Neural crest cell (in vitro differentiated cells): ENCODE measurements at regions not wholly inside any gene's neighbourhood (a gene's known extent, or its start where the extent isn't known, plus 50 kb on each side); places are given as distances from the start of the nearest gene placed in this dataset.

Experiments used
- DNase-seq: peaks from one replicate; pipeline ENCODE4 v3.0.0; 2021; ENCODE audit warnings: low read depth, mixed read lengths, low spot score
- H3K27ac Mint-ChIP-seq: one replicate; pipeline ENCODE4 v1.8.0; 2021; ENCODE audit warnings: mild to moderate bottlenecking, mixed read lengths; ENCODE audit not compliant: unreplicated experiment
- H3K27me3 Mint-ChIP-seq: 2 replicates; pipeline ENCODE4 v1.8.0; 2021; ENCODE audit warnings: low read depth, mild to moderate bottlenecking, mixed read lengths
- H3K36me3 Mint-ChIP-seq: 2 replicates; pipeline ENCODE4 v1.8.0; 2021; ENCODE audit warnings: low read depth, mild to moderate bottlenecking, mixed read lengths
- H3K4me1 Mint-ChIP-seq: 2 replicates; pipeline ENCODE4 v1.8.0; 2021; ENCODE audit warnings: mixed read lengths
- H3K4me3 Mint-ChIP-seq: one replicate; pipeline ENCODE4 v1.8.0; 2021; ENCODE audit warnings: mild to moderate bottlenecking, mixed read lengths
- H3K9me3 Mint-ChIP-seq: 2 replicates; pipeline ENCODE4 v1.8.0; 2021; ENCODE audit warnings: mixed read lengths
- TF ChIP-seq, protein P1 (sequence below): fragments of 200-600 bp; sonication (generic); conservative IDR thresholded peaks from 2 replicates; pipeline ENCODE4 v1.5.0; 2021; ENCODE audit warnings: antibody characterized with exemption, mild to moderate bottlenecking

DNA sequence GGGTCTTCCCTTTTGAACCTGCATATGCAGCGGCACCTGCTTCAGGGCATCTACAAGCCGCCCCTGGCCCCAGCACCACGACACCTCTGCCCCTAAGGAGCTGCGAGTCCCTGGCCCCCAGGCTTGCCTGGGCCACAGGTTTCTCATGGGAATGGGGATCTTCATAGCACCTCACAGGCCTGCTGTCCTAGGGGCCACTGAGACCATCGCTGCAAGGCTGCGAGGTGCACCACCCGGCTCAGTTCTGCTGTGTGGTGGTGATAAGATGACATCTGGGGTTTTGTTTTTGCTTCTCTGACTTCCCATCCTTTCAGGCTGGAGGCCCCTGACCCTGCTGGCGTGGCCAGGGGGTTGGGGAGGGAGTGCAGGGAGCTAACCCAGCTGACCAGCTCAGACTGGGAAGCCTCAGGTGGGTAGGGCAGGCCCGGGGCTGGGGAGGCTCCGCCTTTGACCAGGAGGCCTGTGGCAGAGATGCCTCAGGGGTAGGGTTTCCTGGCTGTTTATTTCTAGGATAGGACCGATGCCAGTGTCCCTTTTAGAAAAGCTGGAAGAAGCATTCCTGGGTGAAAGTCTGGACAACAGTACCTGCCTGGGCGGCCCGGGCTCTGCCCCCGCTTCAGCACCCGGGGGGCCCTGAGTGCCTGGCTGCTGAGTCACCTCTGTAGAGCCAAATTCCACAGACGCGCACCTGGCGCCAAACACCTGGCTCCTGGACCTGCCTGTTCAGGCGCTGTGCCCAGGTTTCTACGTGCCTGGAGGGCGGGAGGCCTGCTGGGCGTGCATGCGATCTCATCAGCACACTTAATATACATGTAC, 264.7 kb downstream of the DLL1 start:
- H3K27me3 Mint-ChIP-seq = no peaks in the 10 kb centered on the region
- no peaks in the 10 kb centered on the region for H3K9me3 Mint-ChIP-seq
- no peaks in the 10 kb centered on the region for H3K4me1 Mint-ChIP-seq
- H3K36me3 Mint-ChIP-seq = no peaks in the 10 kb centered on the region
- no peak overlapping the region for H3K27ac Mint-ChIP-seq
- TF ChIP-seq, protein P1, sequence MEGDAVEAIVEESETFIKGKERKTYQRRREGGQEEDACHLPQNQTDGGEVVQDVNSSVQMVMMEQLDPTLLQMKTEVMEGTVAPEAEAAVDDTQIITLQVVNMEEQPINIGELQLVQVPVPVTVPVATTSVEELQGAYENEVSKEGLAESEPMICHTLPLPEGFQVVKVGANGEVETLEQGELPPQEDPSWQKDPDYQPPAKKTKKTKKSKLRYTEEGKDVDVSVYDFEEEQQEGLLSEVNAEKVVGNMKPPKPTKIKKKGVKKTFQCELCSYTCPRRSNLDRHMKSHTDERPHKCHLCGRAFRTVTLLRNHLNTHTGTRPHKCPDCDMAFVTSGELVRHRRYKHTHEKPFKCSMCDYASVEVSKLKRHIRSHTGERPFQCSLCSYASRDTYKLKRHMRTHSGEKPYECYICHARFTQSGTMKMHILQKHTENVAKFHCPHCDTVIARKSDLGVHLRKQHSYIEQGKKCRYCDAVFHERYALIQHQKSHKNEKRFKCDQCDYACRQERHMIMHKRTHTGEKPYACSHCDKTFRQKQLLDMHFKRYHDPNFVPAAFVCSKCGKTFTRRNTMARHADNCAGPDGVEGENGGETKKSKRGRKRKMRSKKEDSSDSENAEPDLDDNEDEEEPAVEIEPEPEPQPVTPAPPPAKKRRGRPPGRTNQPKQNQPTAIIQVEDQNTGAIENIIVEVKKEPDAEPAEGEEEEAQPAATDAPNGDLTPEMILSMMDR = no peak
- H3K4me3 Mint-ChIP-seq = no peak overlapping the region
- DNase-seq = no peak

DNA sequence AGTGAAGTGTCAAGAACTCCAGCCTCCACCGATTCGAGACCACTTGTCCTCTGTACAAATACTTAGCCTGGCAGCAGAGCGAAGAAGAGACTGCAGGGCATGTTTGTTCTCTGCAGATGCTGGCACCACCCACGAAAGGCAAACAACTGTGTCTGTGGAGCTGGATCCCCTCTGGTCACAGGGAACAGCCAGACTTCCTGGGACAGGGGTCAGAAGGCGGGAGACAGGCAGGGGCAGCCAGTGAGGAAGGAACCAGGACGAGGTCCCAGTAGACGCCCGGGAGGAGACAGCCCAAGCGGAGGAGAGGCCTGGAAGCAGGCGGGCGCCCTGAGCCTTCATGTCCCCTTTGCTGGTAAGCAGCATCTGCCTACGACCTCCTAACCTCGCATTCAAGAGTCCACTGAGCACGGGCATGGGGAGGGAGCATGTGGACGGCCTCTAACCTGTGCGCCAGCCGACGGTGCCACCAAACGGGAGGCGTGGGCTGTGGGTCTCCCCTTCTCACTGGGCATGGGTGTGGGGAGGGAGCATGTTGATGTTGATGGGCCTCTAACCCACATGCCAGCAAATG, 265.5 kb downstream of the DLL1 start:
- peaks cover 4% of the 10 kb centered on the region for H3K27me3 Mint-ChIP-seq
- H3K36me3 Mint-ChIP-seq = no peaks in the 10 kb centered on the region
- H3K4me1 Mint-ChIP-seq = no peaks in the 10 kb centered on the region
- H3K9me3 Mint-ChIP-seq = no peaks in the 10 kb centered on the region
- H3K4me3 Mint-ChIP-seq = no peak overlapping the region
- TF ChIP-seq, protein P1 = no peak
- no peak for DNase-seq
- H3K27ac Mint-ChIP-seq = no peak overlapping the region

DNA sequence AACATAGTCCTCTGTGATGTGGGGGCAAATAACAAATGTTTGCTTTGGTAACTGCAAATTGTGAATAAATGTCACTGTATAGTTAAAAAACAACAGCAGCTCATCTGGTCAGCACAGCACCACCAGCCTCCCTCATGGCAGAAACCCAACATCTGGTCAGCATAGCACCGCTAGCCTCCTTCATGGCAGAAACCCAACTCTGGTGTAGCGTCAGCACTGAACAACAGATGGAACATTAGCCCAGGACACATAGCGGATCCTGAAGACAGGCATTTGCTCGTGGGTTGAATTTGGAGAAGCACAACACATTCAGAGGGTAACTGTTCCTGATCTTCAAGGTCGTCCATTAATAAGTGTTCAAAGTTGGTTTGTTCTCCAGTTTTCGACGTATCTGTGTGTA, 265.9 kb downstream of the DLL1 start:
- DNase-seq = no peak
- H3K4me3 Mint-ChIP-seq = no peak overlapping the region
- no peaks in the 10 kb centered on the region for H3K9me3 Mint-ChIP-seq
- no peak overlapping the region for H3K27ac Mint-ChIP-seq
- no peaks in the 10 kb centered on the region for H3K4me1 Mint-ChIP-seq
- TF ChIP-seq, protein P1 = no peak
- H3K27me3 Mint-ChIP-seq = peaks cover 4% of the 10 kb centered on the region
- no peaks in the 10 kb centered on the region for H3K36me3 Mint-ChIP-seq

DNA sequence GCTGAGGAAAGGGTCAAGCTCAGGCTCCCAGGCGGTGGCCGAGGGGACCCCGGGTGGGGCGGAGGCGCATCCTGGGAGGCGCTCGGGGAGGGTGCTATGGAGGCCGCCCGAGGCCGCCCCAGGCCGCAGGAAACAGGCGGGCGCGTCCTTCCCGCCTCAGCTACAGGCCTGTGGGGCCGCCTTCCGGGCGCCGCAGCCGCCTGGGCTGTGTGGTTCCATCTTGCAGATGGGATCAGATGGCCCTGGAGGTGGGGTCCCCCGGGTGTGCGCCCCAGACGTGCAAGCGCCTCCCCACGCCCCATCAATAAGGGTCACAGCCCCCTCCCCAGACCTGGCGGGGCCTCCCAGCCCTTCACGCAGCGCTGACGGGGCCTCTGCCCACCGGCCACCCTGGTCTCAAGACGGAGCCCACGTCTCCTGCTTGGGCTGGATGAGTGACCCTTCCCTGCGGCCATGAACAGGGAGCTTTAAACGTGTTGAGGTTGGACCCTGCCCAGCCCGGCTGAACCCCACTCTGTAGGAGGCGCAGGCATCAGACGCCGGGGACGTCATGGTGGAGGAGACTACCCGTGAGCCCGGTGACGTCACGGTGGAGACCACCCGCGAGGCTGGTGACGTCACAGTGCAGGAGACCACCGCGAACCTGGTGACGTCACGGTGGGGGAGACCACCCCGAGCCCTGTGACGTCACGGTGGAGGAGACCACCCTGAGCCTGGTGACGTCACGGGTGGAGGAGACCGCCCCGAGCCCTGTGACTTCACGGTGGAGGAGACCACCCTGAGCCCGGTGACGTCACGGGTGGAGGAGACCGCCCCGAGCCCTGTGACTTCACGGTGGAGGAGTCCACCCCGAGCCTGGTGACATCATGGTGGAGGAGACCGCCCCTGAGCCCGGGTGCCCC, 267.0 kb downstream of the DLL1 start:
- no peak overlapping the region for H3K27ac Mint-ChIP-seq
- no peaks in the 10 kb centered on the region for H3K9me3 Mint-ChIP-seq
- H3K4me1 Mint-ChIP-seq = no peaks in the 10 kb centered on the region
- no peaks in the 10 kb centered on the region for H3K36me3 Mint-ChIP-seq
- no peak overlapping the region for H3K4me3 Mint-ChIP-seq
- peaks cover 4% of the 10 kb centered on the region for H3K27me3 Mint-ChIP-seq
- TF ChIP-seq, protein P1 = no peak
- no peak for DNase-seq

DNA sequence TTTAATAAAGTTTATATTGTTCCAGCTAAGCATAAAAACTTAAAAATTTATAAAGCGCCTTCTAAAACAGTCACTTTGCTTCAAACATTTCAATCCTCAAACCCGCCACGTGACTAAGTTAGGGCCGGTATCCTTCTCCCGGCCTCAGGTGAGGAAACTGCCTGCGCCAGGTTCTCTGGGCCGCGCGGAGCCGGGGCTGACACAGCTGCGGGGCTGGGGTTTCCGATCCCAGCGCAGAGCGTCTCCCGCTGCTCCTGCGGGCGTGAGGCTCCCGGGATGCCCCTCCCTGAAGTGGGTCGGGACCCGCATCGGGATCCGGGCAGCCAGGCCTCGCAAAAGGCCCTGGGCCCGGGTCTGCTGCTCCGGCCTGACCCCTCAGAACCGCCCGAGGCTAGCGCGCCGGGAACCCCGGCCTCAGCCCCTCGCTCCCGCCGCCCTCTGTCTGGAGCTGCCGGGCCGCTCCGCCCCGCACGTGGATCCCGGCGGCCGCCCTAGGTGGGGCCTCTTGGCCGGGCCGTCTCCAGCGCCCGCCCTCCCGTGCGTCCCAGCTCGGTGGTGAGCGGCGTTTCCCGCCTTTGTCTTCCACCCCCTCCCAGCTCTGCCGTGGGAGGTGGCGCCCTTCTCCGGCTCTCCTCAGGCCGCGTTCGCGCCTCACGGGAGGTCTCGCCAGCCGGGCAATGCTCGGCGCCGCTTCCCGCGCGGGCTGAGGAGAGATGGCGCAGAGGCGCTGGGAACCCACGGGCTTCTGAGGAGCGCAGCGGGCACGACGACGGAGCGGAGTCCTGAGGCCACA, 267.9 kb downstream of the DLL1 start:
- Mint-ChIP-seq H3K27me3 (peaks cover 4% of the 10 kb centered on the region), H3K36me3 (no peaks in the 10 kb centered on the region), H3K27ac (no peak overlapping the region), H3K4me1 (no peaks in the 10 kb centered on the region), H3K9me3 (no peaks in the 10 kb centered on the region), H3K4me3 (no peak overlapping the region)
- no peak for DNase-seq
- TF ChIP-seq, protein P1 = no peak
